Mesendoderm (in vitro differentiated cells): ENCODE measurements at regions not wholly inside any gene's neighbourhood (a gene's known extent, or its start where the extent isn't known, plus 50 kb on each side); places are given as distances from the start of the nearest gene placed in this dataset.
A peak's percentile ranks its signal among the peaks of the same experiment; 100 is the strongest.
"Not testable (repeated sequence)": the region's sequence is repeated elsewhere in the genome, so short reads cannot be mapped to it uniquely, and the experiment has no call there.

Experiments
- DNase-seq: peaks from one replicate; pipeline ENCODE4 v3.0.0; 2013
- H2AK5ac ChIP-seq: 2 replicates; pipeline ENCODE4 v1.6.1; 2013; ENCODE audit warnings: low read length, inconsistent platforms
- H2BK120ac ChIP-seq: 2 replicates; pipeline ENCODE4 v1.6.1; 2013; ENCODE audit warnings: low read depth, mild to moderate bottlenecking, low read length, moderate library complexity, mixed read lengths
- H2BK15ac ChIP-seq: replicated peaks from 2 replicates; pipeline ENCODE4 v1.6.1; 2013; ENCODE audit warnings: low read depth, mild to moderate bottlenecking, moderate library complexity
- H2BK5ac ChIP-seq: 2 replicates; pipeline ENCODE4 v1.6.1; 2013; ENCODE audit warnings: low read length, inconsistent platforms
- H3K18ac ChIP-seq: 2 replicates; pipeline ENCODE4 v1.6.1; 2013; ENCODE audit warnings: mild to moderate bottlenecking, low read length, mixed read lengths
- H3K23ac ChIP-seq: one replicate; pipeline ENCODE4 v1.6.1; 2013; ENCODE audit warnings: low read length
- H3K27ac ChIP-seq: 2 replicates; pipeline ENCODE4 v1.5.1; 2013; ENCODE audit warnings: low read depth, mild to moderate bottlenecking, inconsistent platforms, low read length, moderate library complexity
- H3K27me3 ChIP-seq: 2 replicates; pipeline ENCODE4 v1.6.1; 2013; ENCODE audit warnings: low read length, control low read depth, mild to moderate bottlenecking, inconsistent platforms; ENCODE audit not compliant: insufficient read depth, poor library complexity
- H3K36me3 ChIP-seq: 2 replicates; pipeline ENCODE4 v1.6.1; 2013; ENCODE audit warnings: low read length, inconsistent platforms; ENCODE audit not compliant: control insufficient read depth, insufficient read depth
- H3K4ac ChIP-seq: one replicate; pipeline ENCODE4 v1.6.1; 2013; ENCODE audit warnings: low read depth, mild to moderate bottlenecking, low read length, moderate library complexity
- H3K4me1 ChIP-seq: 2 replicates; pipeline ENCODE4 v1.6.1; 2013; ENCODE audit warnings: low read depth, low read length, inconsistent platforms; ENCODE audit not compliant: control insufficient read depth
- H3K4me2 ChIP-seq: 2 replicates; pipeline ENCODE4 v1.6.1; 2013; ENCODE audit warnings: low read length
- H3K4me3 ChIP-seq: 2 replicates; pipeline ENCODE4 v1.5.1; 2013; ENCODE audit warnings: mild to moderate bottlenecking, low read length
- H3K56ac ChIP-seq: one replicate; pipeline ENCODE4 v1.6.1; 2013; ENCODE audit warnings: low read length
- H3K79me1 ChIP-seq: 2 replicates; pipeline ENCODE4 v1.6.1; 2013; ENCODE audit warnings: low read length, inconsistent platforms
- H3K79me2 ChIP-seq: 2 replicates; pipeline ENCODE4 v1.6.1; 2013; ENCODE audit warnings: mild to moderate bottlenecking, low read length; ENCODE audit not compliant: control insufficient read depth, insufficient read depth
- H3K9ac ChIP-seq: 2 replicates; pipeline ENCODE4 v1.6.1; 2013; ENCODE audit warnings: low read length, inconsistent platforms
- H4K5ac ChIP-seq: one replicate; pipeline ENCODE4 v1.6.1; 2013; ENCODE audit warnings: low read length
- H4K8ac ChIP-seq: one replicate; pipeline ENCODE4 v1.6.1; 2013; ENCODE audit warnings: low read depth, mild to moderate bottlenecking, control low read depth, low read length, moderate library complexity
- WGBS: extraction: QIAGEN DNeasy Blood & Tissue Kit; methylation state at CpG from one replicate; pipeline ENCODE4 v1.1.7; 2013; ENCODE audit warnings: low lambda C conversion rate, missing lambda C conversion rate; ENCODE audit not compliant: insufficient coverage; ENCODE audit errors: extremely low coverage; 5-methylcytosine and 5-hydroxymethylcytosine counted together

DNA sequence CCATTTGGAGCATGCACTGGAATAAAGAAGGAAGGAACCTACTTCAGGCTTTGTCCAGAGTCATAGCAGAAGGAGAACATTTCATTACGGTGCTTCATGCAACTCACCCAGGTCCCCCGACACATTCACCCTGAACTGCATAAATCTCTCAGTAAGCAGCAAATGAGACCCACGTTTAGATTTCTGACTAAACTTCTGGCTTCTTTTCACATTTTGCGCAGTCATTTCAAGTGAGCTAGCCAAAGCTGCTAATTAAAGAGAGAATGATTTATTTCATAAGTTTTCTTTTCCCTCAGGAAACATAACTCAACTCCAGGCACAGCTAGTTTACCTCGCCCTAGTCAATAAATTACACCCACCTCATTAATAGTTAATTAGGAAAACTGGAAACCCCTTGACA, 88.6 kb upstream of the GAS1 start:
- DNase-seq, result no peak
- no peak overlapping the region for H2BK15ac ChIP-seq
- H3K18ac ChIP-seq, result no peak overlapping the region
- no peaks in the 10 kb centered on the region for H3K4me1 ChIP-seq
- no peak overlapping the region for H3K56ac ChIP-seq
- H3K4me2 ChIP-seq, result no peak overlapping the region
- H4K8ac ChIP-seq, result no peak overlapping the region
- H2BK120ac ChIP-seq, result no peak overlapping the region
- H4K5ac ChIP-seq, result no peak overlapping the region
- H3K4me3 ChIP-seq, result no peak overlapping the region
- H3K36me3 ChIP-seq, result no peaks in the 10 kb centered on the region
- no peak overlapping the region for H3K23ac ChIP-seq
- no peak overlapping the region for H2BK5ac ChIP-seq
- no peak overlapping the region for H3K4ac ChIP-seq
- WGBS, result no CpG with 5 or more reads among the region's 5 CpGs
- H2AK5ac ChIP-seq, result no peak overlapping the region
- H3K79me1 ChIP-seq, result no peaks in the 10 kb centered on the region
- H3K9ac ChIP-seq, result no peak overlapping the region
- no peak overlapping the region for H3K27ac ChIP-seq
- H3K79me2 ChIP-seq, result no peaks in the 10 kb centered on the region
- no peaks in the 10 kb centered on the region for H3K27me3 ChIP-seq

DNA sequence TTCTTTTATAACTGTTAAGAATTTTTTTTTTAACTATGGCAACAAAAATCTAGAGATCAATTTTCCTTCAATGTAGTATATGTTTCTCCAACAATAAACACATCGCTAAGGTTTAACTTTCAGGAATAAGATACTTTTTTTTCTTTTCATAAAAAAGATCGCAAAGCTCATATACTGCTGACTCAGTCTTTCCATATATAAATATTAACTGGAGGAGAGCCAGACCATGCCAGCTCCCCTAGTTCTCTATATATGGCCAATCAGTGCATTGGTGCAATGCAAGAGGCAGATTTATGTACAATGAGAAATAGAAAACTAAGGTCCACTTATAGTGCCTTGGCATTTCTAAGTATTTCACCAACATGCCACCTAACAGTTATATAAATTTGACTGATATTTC, 89.2 kb upstream of the GAS1 start:
- no peaks in the 10 kb centered on the region for H3K79me2 ChIP-seq
- H3K36me3 ChIP-seq, result no peaks in the 10 kb centered on the region
- H3K56ac ChIP-seq, result no peak overlapping the region
- no peak for DNase-seq
- H3K27me3 ChIP-seq, result no peaks in the 10 kb centered on the region
- no peak overlapping the region for H3K18ac ChIP-seq
- H3K4me2 ChIP-seq, result no peak overlapping the region
- H3K4ac ChIP-seq, result no peak overlapping the region
- H2BK5ac ChIP-seq, result no peak overlapping the region
- H3K4me1 ChIP-seq, result no peaks in the 10 kb centered on the region
- no peak overlapping the region for H4K8ac ChIP-seq
- H4K5ac ChIP-seq, result no peak overlapping the region
- no peak overlapping the region for H2AK5ac ChIP-seq
- no peak overlapping the region for H3K27ac ChIP-seq
- H3K4me3 ChIP-seq, result no peak overlapping the region
- H3K79me1 ChIP-seq, result no peaks in the 10 kb centered on the region
- H2BK120ac ChIP-seq, result no peak overlapping the region
- no peak overlapping the region for H3K9ac ChIP-seq
- no peak overlapping the region for H2BK15ac ChIP-seq
- no CpG with 5 or more reads among the region's 2 CpGs for WGBS
- H3K23ac ChIP-seq, result no peak overlapping the region

DNA sequence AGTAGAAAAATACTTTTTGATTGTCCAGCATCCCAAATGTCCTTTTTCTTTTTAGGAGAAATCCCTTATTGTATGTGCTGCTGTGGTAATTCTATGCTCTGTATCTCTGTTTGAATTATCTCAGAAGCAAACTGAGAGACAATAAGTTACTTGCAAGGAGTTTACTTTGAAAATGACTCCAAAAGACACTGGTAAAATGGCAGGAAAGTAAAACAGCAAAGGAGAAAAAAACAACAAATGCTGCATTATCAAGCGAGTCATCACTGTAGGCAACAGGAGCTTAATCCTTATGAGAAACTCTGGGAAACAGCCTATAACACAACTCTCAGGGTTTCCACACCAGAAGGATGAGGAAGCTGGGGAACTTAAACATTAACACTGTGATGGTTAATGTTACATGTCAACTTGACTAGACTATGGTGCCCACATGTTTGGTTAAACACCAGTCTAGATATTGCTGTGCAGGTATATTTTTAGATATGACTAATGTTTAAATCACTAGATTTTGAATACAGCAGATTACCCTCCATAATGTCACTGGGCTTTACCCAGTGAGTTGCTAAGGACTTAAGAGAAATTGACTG, 92.6 kb upstream of the GAS1 start:
- Histone ChIP-seq H3K23ac (no peak overlapping the region), H2AK5ac (no peak overlapping the region), H3K27me3 (no peaks in the 10 kb centered on the region), H2BK120ac (no peak overlapping the region), H3K36me3 (no peaks in the 10 kb centered on the region), H3K27ac (no peak overlapping the region), H3K18ac (no peak overlapping the region), H3K4me2 (no peak overlapping the region), H3K4ac (no peak overlapping the region), H3K79me2 (no peaks in the 10 kb centered on the region), H3K56ac (no peak overlapping the region), H4K8ac (no peak overlapping the region), H3K4me3 (no peak overlapping the region), H3K79me1 (no peaks in the 10 kb centered on the region), H3K4me1 (no peaks in the 10 kb centered on the region), H2BK15ac (no peak overlapping the region), H3K9ac (no peak overlapping the region), H4K5ac (no peak overlapping the region), H2BK5ac (no peak overlapping the region)
- no peak for DNase-seq
- WGBS, result no CpG with 5 or more reads among the region's 1 CpG

DNA sequence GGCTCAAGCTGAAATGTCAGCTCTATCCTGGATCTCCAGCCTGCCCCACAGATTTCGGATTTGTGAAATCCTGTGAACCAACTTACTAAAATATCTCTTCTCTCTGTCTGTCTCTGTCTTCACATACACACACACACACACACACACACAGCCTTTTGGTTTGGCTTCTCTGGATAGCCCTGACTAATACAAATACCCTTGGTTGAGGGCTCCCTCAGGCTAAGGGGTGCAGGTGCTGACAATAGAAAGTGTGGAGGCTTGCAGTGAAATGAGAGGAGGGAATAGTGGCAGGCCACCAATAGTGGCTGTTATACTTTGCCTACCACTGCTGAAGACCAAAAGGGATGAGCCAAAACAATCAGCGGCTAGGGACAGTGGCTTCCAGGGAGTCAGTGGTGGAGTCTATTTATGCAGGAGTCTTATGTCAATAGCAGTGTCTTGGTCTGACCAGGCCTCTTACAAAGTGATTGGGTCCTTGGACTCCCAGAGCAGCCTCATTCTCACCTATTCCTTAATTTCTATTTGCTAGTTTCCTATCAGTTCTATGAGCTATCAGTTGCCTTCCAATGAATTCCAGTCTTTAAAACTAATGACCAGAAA, 93.2 kb upstream of the GAS1 start:
- no peaks in the 10 kb centered on the region for H3K79me1 ChIP-seq
- H2BK120ac ChIP-seq, result no peak overlapping the region
- no peak overlapping the region for H2BK5ac ChIP-seq
- no peak overlapping the region for H3K23ac ChIP-seq
- DNase-seq, result no peak
- no peak overlapping the region for H4K5ac ChIP-seq
- H3K36me3 ChIP-seq, result no peaks in the 10 kb centered on the region
- H4K8ac ChIP-seq, result no peak overlapping the region
- no peaks in the 10 kb centered on the region for H3K4me1 ChIP-seq
- no peak overlapping the region for H3K4ac ChIP-seq
- no peak overlapping the region for H3K18ac ChIP-seq
- H3K27me3 ChIP-seq, result no peaks in the 10 kb centered on the region
- H3K56ac ChIP-seq, result no peak overlapping the region
- H3K27ac ChIP-seq, result no peak overlapping the region
- H2BK15ac ChIP-seq, result no peak overlapping the region
- no peak overlapping the region for H2AK5ac ChIP-seq
- no peak overlapping the region for H3K9ac ChIP-seq
- no peaks in the 10 kb centered on the region for H3K79me2 ChIP-seq
- H3K4me2 ChIP-seq, result no peak overlapping the region
- WGBS, result no CpG with 5 or more reads among the region's 2 CpGs
- no peak overlapping the region for H3K4me3 ChIP-seq

DNA sequence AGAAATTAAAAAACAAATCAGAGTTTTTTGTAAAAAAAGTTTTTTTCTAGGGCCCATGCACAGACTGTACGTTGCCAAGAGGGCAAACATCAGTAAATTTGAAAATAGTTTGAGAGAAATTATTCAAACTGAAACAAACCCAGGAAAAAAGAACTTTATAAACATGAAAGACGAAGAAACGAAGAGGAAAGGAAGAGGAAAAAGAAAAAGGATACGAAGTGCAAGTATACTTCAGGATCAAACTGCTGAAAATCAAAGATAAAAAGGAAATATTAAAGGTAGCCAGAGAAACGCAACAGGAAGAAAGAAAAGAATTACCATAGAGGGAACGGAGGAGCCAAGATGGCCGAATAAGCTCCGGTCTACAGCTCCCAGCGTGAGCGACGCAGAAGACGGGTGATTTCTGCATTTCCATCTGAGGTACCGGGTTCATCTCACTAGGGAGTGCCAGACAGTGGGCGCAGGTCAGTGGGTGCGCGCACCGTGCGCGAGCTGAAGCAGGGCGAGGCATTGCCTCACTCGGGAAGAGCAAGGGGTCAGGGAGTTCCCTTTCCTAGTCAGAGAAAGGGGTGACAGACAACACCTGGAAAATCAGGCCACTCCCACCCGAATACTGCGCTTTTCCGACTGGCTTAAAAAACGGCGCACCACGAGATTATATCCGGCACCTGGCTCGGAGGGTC, 94.4 kb upstream of the GAS1 start:
- not testable (repeated sequence) for H3K18ac ChIP-seq, H3K4me2 ChIP-seq, H2BK15ac ChIP-seq, H4K5ac ChIP-seq, H2AK5ac ChIP-seq, H2BK5ac ChIP-seq, H2BK120ac ChIP-seq, H3K56ac ChIP-seq, H4K8ac ChIP-seq, H3K23ac ChIP-seq, H3K79me1 ChIP-seq, H3K27me3 ChIP-seq, H3K4me3 ChIP-seq, H3K4ac ChIP-seq, H3K4me1 ChIP-seq, H3K79me2 ChIP-seq, H3K27ac ChIP-seq, H3K9ac ChIP-seq, H3K36me3 ChIP-seq
- no CpG with 5 or more reads among the region's 29 CpGs for WGBS
- peak; percentile 14 for DNase-seq
